ENCODE measurements at regions not wholly inside any gene's neighbourhood (a gene's known extent, or its start where the extent isn't known, plus 50 kb on each side); places are given as distances from the start of the nearest gene placed in this dataset.

DNA sequence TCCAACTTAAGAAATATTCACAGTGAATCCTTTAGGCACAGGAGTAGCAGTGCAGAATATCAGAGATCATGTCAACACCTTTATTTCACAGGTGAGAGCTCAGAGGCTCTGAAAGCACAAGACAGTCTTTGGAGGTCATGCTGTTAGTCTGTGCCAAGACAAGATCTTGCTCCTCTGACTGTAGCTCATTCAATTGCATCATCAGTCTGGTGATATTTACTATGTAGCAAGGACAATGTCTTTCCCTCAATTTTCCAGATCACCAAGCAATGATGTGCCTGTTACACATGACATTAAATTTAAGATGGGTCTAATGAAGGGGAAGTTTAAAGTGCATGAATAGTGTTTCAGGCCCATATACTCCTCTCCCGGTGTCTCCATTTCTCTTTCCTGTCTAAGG is 277.5 kb downstream of the IL15 start:
- Mint-ChIP-seq H3K27ac (no peak overlapping the region), H3K9me3 (no peaks in the 10 kb centered on the region)

GRCh38 chr4:141914746-141915145 is 278.4 kb downstream of the IL15 start:
- H3K27ac Mint-ChIP-seq = no peak overlapping the region
- ATAC-seq (replicated peaks) (no peak), DNase-seq (no peak)
- H3K9me3 Mint-ChIP-seq = no peaks in the 10 kb centered on the region
- no peaks in the 10 kb centered on the region for H3K36me3 Mint-ChIP-seq (ENCODE audit: insufficient read depth)
- H3K4me3 Mint-ChIP-seq = no peak overlapping the region
- no peaks in the 10 kb centered on the region for H3K4me1 Mint-ChIP-seq (ENCODE audit: low read depth in 2 of 2)
- peaks cover 0 to 18% of the 10 kb centered on the region in 2 donors for H3K27me3 Mint-ChIP-seq

More for the DNA sequence above, 277.5 kb downstream of the IL15 start:
- ATAC-seq (replicated peaks) (no peak), DNase-seq (no peak)
- Mint-ChIP-seq H3K4me1 (ENCODE audit: low read depth in 2 of 2) (no peaks in the 10 kb centered on the region), H3K36me3 (ENCODE audit: insufficient read depth) (no peaks in the 10 kb centered on the region), H3K27me3 (peaks cover 0 to 21% of the 10 kb centered on the region in 2 donors), H3K4me3 (no peak overlapping the region)

DNA sequence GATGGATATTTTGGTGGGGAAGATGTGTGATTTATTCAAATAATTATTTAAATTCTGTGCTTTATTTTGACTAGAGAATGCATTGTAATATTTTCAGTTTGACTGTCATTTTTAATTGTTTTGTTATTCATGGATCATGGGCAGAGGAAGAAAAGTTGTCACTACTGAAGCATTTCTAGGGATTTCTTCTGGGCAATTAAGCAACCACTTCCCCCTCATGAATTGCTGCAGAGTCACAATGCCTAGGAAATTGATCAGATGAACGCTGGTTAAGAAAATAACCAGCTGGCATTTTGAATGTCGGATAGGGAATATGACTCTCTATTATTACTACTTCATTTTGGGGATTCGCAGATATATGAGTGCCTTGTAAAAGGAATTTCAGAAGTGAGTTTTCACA is 283.3 kb downstream of the IL15 start:
- Mint-ChIP-seq H3K4me1 (ENCODE audit: low read depth in 2 of 2) (no peaks in the 10 kb centered on the region), H3K9me3 (no peaks in the 10 kb centered on the region), H3K27me3 (peaks cover 0 to 7% of the 10 kb centered on the region in 2 donors), H3K36me3 (ENCODE audit: insufficient read depth) (no peaks in the 10 kb centered on the region), H3K4me3 (no peak overlapping the region), H3K27ac (no peak overlapping the region)
- DNase-seq (no peak), ATAC-seq (replicated peaks) (no peak)

- H3K27ac Mint-ChIP-seq = no peak overlapping the region
- H3K27me3 Mint-ChIP-seq = peaks cover 0 to 7% of the 10 kb centered on the region in 2 donors
- no peaks in the 10 kb centered on the region for H3K9me3 Mint-ChIP-seq
- no peaks in the 10 kb centered on the region for H3K36me3 Mint-ChIP-seq (ENCODE audit: insufficient read depth)
- no peaks in the 10 kb centered on the region for H3K4me1 Mint-ChIP-seq (ENCODE audit: low read depth in 2 of 2)
- H3K4me3 Mint-ChIP-seq = no peak overlapping the region
- no peak for DNase-seq
- ATAC-seq (replicated peaks) = no peak
Observed at GRCh38 chr4:141921293-141921692, 284.9 kb downstream of the IL15 start.

- Mint-ChIP-seq H3K4me3 (no peak overlapping the region), H3K9me3 (no peaks in the 10 kb centered on the region), H3K36me3 (ENCODE audit: insufficient read depth) (no peaks in the 10 kb centered on the region), H3K27me3 (peaks cover 0 to 7% of the 10 kb centered on the region in 2 donors), H3K4me1 (ENCODE audit: low read depth in 2 of 2) (no peaks in the 10 kb centered on the region), H3K27ac (no peak overlapping the region)
- ATAC-seq (replicated peaks) = no peak
- no peak for DNase-seq
Observed at GRCh38 chr4:141922236-141922635, 285.9 kb downstream of the IL15 start.

GRCh38 chr4:141926406-141926805 is 290.0 kb downstream of the IL15 start:
- no peak for ATAC-seq (replicated peaks)
- Mint-ChIP-seq H3K27me3 (no peaks in the 10 kb centered on the region), H3K27ac (no peak overlapping the region), H3K9me3 (no peaks in the 10 kb centered on the region), H3K4me1 (ENCODE audit: low read depth in 2 of 2) (no peaks in the 10 kb centered on the region), H3K4me3 (no peak overlapping the region), H3K36me3 (ENCODE audit: insufficient read depth) (no peaks in the 10 kb centered on the region)
- DNase-seq = no peak

- no peak for DNase-seq
- no peaks in the 10 kb centered on the region for H3K36me3 Mint-ChIP-seq (ENCODE audit: insufficient read depth)
- no peak overlapping the region for H3K4me3 Mint-ChIP-seq
- H3K27ac Mint-ChIP-seq = no peak overlapping the region
- peaks cover 0 to 2% of the 10 kb centered on the region in 2 donors for H3K9me3 Mint-ChIP-seq
- ATAC-seq (replicated peaks) = no peak
- H3K27me3 Mint-ChIP-seq = peaks cover 0 to 8% of the 10 kb centered on the region in 2 donors
- no peaks in the 10 kb centered on the region for H3K4me1 Mint-ChIP-seq (ENCODE audit: low read depth in 2 of 2)
Observed at GRCh38 chr4:141932490-141932889, 296.1 kb downstream of the IL15 start.

GRCh38 chr4:141933978-141934377 is 297.6 kb downstream of the IL15 start:
- DNase-seq = no peak

GRCh38 chr4:141955696-141956095 is 319.3 kb downstream of the IL15 start:
- H3K27ac Mint-ChIP-seq = no peak overlapping the region
- H3K27me3 Mint-ChIP-seq = peaks cover 0 to 5% of the 10 kb centered on the region in 2 donors
- DNase-seq (no peak), ATAC-seq (replicated peaks) (no peak)
- peaks cover 3% of the 10 kb centered on the region for H3K36me3 Mint-ChIP-seq (ENCODE audit: insufficient read depth)
- H3K9me3 Mint-ChIP-seq = no peaks in the 10 kb centered on the region
- no peak overlapping the region for H3K4me3 Mint-ChIP-seq
- H3K4me1 Mint-ChIP-seq (ENCODE audit: low read depth in 2 of 2) = no peaks in the 10 kb centered on the region

More at GRCh38 chr4:141933978-141934377, 297.6 kb downstream of the IL15 start:
- Mint-ChIP-seq H3K9me3 (peaks cover 0 to 2% of the 10 kb centered on the region in 2 donors), H3K4me1 (ENCODE audit: low read depth in 2 of 2) (no peaks in the 10 kb centered on the region), H3K36me3 (ENCODE audit: insufficient read depth) (no peaks in the 10 kb centered on the region), H3K27me3 (peaks cover 0 to 8% of the 10 kb centered on the region in 2 donors), H3K4me3 (no peak overlapping the region), H3K27ac (no peak overlapping the region)
- no peak for ATAC-seq (replicated peaks)

DNA sequence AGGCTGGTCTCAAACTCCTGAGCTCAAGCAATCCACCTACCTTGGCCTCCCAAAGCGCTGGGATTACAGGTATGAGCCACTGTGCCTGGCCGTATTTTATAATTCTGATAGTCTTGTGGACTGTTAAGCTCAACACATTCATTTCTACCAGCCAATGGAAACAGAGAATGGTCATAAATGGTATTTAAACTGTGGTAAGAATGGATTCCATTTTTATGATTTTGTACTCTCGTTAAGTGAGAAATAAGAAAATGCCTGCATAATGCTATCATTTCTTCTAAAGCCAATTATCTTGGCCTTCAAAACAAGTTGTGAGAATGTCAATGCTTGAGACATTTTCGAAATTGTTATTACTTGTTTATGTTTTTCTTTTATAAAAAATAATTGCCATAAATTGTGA is 321.0 kb downstream of the IL15 start:
- H3K9me3 Mint-ChIP-seq = no peaks in the 10 kb centered on the region
- H3K4me3 Mint-ChIP-seq = no peak overlapping the region
- H3K27ac Mint-ChIP-seq = no peak overlapping the region
- H3K4me1 Mint-ChIP-seq (ENCODE audit: low read depth in 2 of 2) = no peaks in the 10 kb centered on the region
- DNase-seq = no peak
- peaks cover 0 to 5% of the 10 kb centered on the region in 2 donors for H3K27me3 Mint-ChIP-seq
- no peak for ATAC-seq (replicated peaks)
- H3K36me3 Mint-ChIP-seq (ENCODE audit: insufficient read depth) = peaks cover 3% of the 10 kb centered on the region

DNA sequence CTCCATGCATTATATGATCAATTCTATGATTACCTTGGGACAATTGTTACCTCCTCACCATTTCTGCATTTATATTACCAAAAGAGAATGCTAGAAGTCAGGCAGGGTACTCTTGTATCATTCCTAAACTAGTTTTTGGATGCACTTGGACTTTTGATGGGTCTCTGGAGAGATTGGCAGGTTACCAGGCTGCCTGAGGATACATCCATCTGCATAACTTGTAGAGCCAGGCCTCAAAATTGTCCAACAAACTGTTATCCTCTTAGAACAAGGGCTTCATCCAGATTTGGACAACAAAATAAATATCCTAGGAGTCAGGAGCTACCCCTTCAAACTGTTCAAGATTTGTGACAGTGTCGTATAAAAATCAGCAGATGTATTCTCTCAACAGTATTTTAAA is 326.1 kb downstream of the IL15 start:
- Mint-ChIP-seq H3K9me3 (peaks cover 6 to 7% of the 10 kb centered on the region in 2 donors), H3K4me1 (ENCODE audit: low read depth in 2 of 2) (no peaks in the 10 kb centered on the region), H3K27ac (no peak overlapping the region), H3K27me3 (peaks cover 20 to 25% of the 10 kb centered on the region in 2 donors), H3K36me3 (ENCODE audit: insufficient read depth) (no peaks in the 10 kb centered on the region), H3K4me3 (no peak overlapping the region)
- DNase-seq = no peak
- ATAC-seq (replicated peaks) = no peak

GRCh38 chr4:141971869-141972268 is 335.5 kb downstream of the IL15 start:
- Mint-ChIP-seq H3K36me3 (ENCODE audit: insufficient read depth) (no peaks in the 10 kb centered on the region), H3K4me3 (no peak overlapping the region), H3K9me3 (peaks cover 4% of the 10 kb centered on the region in 2 donors), H3K4me1 (ENCODE audit: low read depth in 2 of 2) (no peaks in the 10 kb centered on the region), H3K27ac (no peak overlapping the region), H3K27me3 (peaks cover 10% of the 10 kb centered on the region in 2 donors)
- ATAC-seq (replicated peaks) = no peak
- no peak for DNase-seq

- ATAC-seq (replicated peaks) (no peak), DNase-seq (no peak)
- Mint-ChIP-seq H3K4me3 (no peak overlapping the region), H3K27me3 (peaks cover 0 to 7% of the 10 kb centered on the region in 2 donors), H3K27ac (no peak overlapping the region), H3K4me1 (ENCODE audit: low read depth in 2 of 2) (no peaks in the 10 kb centered on the region), H3K36me3 (ENCODE audit: insufficient read depth) (no peaks in the 10 kb centered on the region), H3K9me3 (peaks cover 0 to 2% of the 10 kb centered on the region in 2 donors)
Observed at GRCh38 chr4:141972950-141973349, 336.6 kb downstream of the IL15 start.
